Type B pancreatic cell (in vitro differentiated cells): ENCODE measurements at regions not wholly inside any gene's neighbourhood (a gene's known extent, or its start where the extent isn't known, plus 50 kb on each side); places are given as distances from the start of the nearest gene placed in this dataset.

Experiments used
- DNase-seq: peaks from one replicate; pipeline ENCODE4 v3.0.0; 2021; ENCODE audit warnings: mixed read lengths; ENCODE audit not compliant: unreplicated experiment; ENCODE audit errors: extremely low spot score
- H3K27ac Mint-ChIP-seq: 2 replicates; pipeline ENCODE4 v1.8.0; 2021; ENCODE audit warnings: mild to moderate bottlenecking, mixed read lengths
- H3K27me3 Mint-ChIP-seq: 2 replicates; pipeline ENCODE4 v1.8.0; 2021; ENCODE audit warnings: mixed read lengths
- H3K36me3 Mint-ChIP-seq: 2 replicates; pipeline ENCODE4 v1.8.0; 2021; ENCODE audit warnings: mixed read lengths
- H3K4me1 Mint-ChIP-seq: one replicate; pipeline ENCODE4 v1.8.0; 2021; ENCODE audit warnings: mixed read lengths; ENCODE audit not compliant: unreplicated experiment
- H3K4me3 Mint-ChIP-seq: 2 replicates; pipeline ENCODE4 v1.8.0; 2021; ENCODE audit warnings: mild to moderate bottlenecking, mixed read lengths
- H3K9me3 Mint-ChIP-seq: 2 replicates; pipeline ENCODE4 v1.8.0; 2021; ENCODE audit warnings: mixed read lengths
- TF ChIP-seq, protein P1 (sequence below): fragments of 200-600 bp; sonication (generic); conservative IDR thresholded peaks from 2 replicates; pipeline ENCODE4 v1.5.0; 2021; ENCODE audit warnings: antibody characterized with exemption, mild to moderate bottlenecking

DNA sequence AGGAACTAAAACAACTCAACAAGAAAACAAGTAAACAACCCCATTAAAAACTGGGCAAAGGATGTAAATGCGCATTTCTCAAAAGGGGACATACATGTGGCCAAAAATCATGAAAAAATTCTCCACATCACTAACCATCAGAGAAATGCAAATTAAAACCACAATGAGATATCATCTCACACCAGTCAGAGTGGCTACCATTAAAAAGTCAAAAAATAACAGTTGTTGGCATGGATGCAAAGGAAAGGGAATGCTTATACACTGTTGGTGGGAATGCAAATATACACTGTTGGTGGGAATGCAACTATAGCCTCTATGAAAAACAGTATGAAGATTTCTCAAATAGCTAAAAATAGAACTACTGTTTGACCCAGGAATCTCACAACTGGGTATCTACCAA is 60.0 kb upstream of the LANCL2 start:
- TF ChIP-seq, protein P1, sequence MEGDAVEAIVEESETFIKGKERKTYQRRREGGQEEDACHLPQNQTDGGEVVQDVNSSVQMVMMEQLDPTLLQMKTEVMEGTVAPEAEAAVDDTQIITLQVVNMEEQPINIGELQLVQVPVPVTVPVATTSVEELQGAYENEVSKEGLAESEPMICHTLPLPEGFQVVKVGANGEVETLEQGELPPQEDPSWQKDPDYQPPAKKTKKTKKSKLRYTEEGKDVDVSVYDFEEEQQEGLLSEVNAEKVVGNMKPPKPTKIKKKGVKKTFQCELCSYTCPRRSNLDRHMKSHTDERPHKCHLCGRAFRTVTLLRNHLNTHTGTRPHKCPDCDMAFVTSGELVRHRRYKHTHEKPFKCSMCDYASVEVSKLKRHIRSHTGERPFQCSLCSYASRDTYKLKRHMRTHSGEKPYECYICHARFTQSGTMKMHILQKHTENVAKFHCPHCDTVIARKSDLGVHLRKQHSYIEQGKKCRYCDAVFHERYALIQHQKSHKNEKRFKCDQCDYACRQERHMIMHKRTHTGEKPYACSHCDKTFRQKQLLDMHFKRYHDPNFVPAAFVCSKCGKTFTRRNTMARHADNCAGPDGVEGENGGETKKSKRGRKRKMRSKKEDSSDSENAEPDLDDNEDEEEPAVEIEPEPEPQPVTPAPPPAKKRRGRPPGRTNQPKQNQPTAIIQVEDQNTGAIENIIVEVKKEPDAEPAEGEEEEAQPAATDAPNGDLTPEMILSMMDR = no peak
- DNase-seq = no peak
- Mint-ChIP-seq H3K27me3 (peaks cover 14% of the 10 kb centered on the region), H3K27ac (no peak overlapping the region), H3K36me3 (no peaks in the 10 kb centered on the region), H3K4me1 (no peaks in the 10 kb centered on the region), H3K4me3 (no peak overlapping the region), H3K9me3 (no peaks in the 10 kb centered on the region)

DNA sequence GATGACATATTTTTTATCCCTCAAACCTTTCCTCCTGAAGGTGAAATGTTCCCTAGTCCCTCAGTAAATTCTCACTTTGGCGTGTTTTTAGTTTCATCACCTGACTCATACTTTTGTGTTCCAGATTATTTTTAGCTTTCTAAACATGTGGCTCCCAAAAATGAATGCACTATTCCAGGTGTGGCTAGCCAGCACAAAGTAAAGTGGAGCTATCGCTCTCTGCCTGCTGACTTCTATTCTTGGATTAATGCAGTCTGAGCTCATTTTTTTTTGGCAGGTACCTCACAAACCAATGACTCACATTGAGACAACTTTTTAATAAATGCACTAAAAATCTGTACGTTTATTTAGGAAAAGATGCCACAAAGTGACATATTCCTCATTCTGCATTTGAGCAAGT is 58.8 kb upstream of the LANCL2 start:
- TF ChIP-seq, protein P1 = no peak
- no peaks in the 10 kb centered on the region for H3K9me3 Mint-ChIP-seq
- H3K27me3 Mint-ChIP-seq = peaks cover 14% of the 10 kb centered on the region
- H3K4me3 Mint-ChIP-seq = no peak overlapping the region
- H3K4me1 Mint-ChIP-seq = no peaks in the 10 kb centered on the region
- H3K36me3 Mint-ChIP-seq = no peaks in the 10 kb centered on the region
- no peak overlapping the region for H3K27ac Mint-ChIP-seq
- no peak for DNase-seq

DNA sequence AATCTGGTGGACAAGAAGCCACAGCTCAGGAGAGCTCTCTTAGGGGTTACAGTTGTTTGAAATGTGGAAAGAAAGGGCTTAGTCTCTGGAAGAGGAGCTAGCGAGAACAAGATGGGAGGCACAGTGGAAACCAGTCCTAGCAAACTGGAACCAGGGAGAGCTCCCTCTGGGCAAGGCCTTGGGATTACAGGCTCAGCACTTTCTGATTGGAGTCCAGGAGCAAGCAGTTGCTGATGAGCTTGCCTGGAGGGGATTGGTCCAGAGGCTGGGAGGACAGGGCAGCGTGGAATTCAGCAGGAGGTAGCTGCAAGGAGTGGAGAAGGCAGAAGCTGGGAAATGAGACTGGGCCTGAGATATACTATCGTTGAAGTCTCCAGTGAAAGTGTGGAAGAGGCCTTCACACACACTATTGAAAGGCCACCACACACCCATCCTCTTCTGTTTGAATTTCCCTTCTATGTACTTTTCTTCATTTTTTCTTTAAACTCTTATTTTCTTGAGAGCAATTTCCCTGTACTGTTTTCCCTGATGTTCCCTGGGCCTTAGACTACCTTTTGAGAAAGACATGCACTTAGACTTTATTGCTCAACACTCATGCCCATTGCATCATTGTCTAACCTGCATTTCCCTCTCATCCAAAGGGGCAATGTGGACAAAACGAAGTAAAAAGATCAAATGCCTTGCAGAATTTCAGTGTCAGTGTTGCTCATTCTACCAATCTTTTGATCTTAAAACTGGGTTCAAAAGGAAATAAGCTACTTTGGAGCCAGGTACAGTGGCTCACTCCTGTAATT is 57.8 kb upstream of the LANCL2 start:
- Mint-ChIP-seq H3K4me3 (no peak overlapping the region), H3K27ac (no peak overlapping the region), H3K9me3 (no peaks in the 10 kb centered on the region), H3K36me3 (no peaks in the 10 kb centered on the region), H3K27me3 (peaks cover 14% of the 10 kb centered on the region), H3K4me1 (no peaks in the 10 kb centered on the region)
- TF ChIP-seq, protein P1 = no peak
- DNase-seq = no peak

DNA sequence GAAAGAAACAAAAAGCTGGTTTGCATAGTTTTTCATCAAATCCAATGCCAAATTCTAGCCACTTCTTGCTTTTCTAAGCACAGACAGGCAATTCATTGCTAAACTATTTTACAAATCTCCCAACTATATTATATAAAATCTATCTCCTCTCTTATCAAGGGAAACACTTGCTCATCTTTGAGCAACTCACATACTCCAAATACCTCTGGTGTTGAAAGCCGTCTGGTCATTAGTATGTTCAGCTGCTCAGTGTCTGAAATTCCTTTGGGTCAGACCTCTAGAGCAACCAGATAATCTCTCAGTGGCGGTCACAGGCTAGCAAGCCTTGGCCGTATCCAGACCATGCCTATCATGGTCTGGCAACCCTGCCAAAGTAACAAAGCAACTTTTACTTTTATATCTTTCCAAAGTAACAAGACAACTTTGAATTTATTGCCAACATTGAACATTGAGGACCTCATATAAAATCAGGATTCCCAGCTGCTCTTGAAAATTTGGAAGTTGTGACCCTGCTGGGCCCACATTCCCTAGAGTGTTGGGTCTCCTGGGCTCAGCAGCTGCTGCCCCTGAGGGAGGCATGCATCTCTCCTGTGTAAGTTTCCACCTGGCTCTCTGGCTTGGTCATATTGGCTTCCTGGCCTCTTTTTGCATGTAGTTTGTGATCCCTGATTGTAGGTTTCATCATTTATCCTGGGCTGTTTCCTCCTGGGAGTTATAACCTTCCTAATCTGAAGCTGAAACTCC is 56.8 kb upstream of the LANCL2 start:
- DNase-seq = no peak
- H3K4me1 Mint-ChIP-seq = no peaks in the 10 kb centered on the region
- peaks cover 8% of the 10 kb centered on the region for H3K27me3 Mint-ChIP-seq
- H3K27ac Mint-ChIP-seq = no peak overlapping the region
- TF ChIP-seq, protein P1 = no peak
- no peaks in the 10 kb centered on the region for H3K36me3 Mint-ChIP-seq
- no peak overlapping the region for H3K4me3 Mint-ChIP-seq
- no peaks in the 10 kb centered on the region for H3K9me3 Mint-ChIP-seq

DNA sequence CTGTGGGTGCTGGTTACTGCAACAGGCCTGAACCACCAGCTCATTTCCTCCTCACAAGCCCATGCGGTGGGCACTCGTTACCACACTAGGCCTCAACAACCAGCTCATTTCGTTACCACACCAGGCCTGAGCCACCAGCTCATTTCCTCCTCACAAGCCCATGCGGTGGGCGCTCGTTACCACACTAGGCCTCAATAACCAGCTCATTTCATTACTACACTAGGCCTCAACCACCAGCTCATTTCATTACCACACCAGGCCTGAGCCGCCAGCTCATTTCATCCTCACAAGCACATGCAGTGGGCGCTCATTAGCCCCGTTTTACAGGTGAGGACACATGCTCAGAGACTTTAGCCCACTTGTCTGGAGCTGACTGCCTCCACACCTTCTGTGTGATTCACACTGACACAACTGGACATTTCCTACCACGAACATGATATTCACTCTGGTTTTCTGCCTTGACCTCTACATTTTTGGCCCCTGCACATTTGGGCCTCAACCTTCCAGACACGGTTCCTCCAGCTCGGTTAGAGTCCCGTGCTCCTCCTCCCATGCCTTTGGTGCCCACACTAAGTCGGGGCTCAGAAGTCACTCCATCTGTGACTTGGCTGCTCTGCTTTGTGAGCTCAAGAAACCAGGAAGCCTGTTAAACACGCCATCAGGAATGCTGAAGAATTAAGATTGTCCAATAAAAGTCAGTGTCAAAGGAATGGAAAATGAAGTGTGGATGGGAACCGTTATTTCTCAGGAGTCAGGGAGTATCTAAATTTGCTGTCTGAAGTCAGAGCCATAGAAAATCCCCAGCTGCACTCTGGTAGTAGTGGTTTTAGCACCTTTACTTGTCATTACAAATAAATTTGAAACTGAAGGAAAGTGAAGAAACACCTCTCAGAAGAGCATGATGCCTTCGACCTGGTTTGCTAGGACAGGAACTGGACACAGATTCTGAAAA is 55.8 kb upstream of the LANCL2 start:
- TF ChIP-seq, protein P1 = no peak
- no peaks in the 10 kb centered on the region for H3K4me1 Mint-ChIP-seq
- H3K9me3 Mint-ChIP-seq = no peaks in the 10 kb centered on the region
- H3K27ac Mint-ChIP-seq = no peak overlapping the region
- peaks cover 2% of the 10 kb centered on the region for H3K27me3 Mint-ChIP-seq
- no peaks in the 10 kb centered on the region for H3K36me3 Mint-ChIP-seq
- H3K4me3 Mint-ChIP-seq = no peak overlapping the region
- DNase-seq = no peak
